ENCODE measurements at regions not wholly inside any gene's neighbourhood (a gene's known extent, or its start where the extent isn't known, plus 50 kb on each side); places are given as distances from the start of the nearest gene placed in this dataset.

DNA sequence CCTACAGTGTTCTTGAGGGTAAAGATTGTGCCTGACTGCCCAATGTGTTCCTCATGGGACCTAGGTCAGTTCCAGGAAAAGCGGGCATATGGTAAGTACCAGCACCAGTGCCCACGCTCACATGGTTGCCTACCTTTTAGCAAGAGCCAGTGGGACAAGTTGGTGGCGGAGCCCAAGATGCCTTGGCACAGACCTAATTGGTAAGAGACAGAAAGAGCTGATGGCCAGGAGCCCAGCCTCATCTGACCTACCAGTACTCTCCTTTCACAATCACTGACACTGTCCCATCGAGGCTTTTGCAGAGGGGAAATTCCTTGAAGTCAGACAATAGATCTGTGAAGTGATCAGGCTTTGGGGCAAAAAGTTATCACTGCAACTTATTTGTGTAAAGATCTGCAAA, 98.4 kb upstream of the BCL6 start:
- Histone ChIP-seq H3K4me3 (no peak overlapping the region), H3K4me1 (no peaks in the 10 kb centered on the region), H3K36me3 (no peaks in the 10 kb centered on the region), H3K27ac (no peak overlapping the region), H3K9me3 (no peaks in the 10 kb centered on the region), H3K27me3 (no peaks in the 10 kb centered on the region)
- 78 to 88% methylated on average over 4 of the region's 4 CpGs for WGBS, 2 donors
- DNase-seq (ENCODE audit: low spot score in 2 of 2): no peak
- TF ChIP-seq POLR2A (IDR thresholded peaks at IDR 0.05) (no peak), EP300 (IDR thresholded peaks at IDR 0.05) (no peak)
- TF ChIP-seq, protein P1, sequence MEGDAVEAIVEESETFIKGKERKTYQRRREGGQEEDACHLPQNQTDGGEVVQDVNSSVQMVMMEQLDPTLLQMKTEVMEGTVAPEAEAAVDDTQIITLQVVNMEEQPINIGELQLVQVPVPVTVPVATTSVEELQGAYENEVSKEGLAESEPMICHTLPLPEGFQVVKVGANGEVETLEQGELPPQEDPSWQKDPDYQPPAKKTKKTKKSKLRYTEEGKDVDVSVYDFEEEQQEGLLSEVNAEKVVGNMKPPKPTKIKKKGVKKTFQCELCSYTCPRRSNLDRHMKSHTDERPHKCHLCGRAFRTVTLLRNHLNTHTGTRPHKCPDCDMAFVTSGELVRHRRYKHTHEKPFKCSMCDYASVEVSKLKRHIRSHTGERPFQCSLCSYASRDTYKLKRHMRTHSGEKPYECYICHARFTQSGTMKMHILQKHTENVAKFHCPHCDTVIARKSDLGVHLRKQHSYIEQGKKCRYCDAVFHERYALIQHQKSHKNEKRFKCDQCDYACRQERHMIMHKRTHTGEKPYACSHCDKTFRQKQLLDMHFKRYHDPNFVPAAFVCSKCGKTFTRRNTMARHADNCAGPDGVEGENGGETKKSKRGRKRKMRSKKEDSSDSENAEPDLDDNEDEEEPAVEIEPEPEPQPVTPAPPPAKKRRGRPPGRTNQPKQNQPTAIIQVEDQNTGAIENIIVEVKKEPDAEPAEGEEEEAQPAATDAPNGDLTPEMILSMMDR (IDR thresholded peaks at IDR 0.05): no peak

DNA sequence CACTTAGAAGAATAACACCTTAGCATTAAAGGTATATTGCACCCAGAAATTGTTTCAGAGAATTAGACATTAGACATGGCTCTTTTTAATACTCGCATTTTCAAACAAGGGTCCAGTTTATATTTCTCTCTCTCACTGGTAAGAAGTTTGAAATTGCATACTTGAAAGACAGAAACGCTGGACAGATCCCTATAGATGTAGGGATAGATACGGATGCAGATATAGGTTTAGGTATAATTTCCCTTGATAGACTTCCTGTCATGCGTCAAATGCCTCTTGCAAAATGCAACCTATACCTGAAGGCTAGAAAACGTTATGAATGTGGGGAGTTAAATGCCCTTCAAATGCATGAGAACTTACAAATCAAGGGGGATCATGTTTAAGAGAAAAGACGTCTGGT, 99.4 kb upstream of the BCL6 start:
- Histone ChIP-seq H3K4me3 (no peak overlapping the region), H3K27me3 (no peaks in the 10 kb centered on the region), H3K9me3 (no peaks in the 10 kb centered on the region), H3K36me3 (no peaks in the 10 kb centered on the region), H3K27ac (no peak overlapping the region), H3K4me1 (peaks cover 0 to 2% (median 0%) of the 10 kb centered on the region in 4 donors)
- DNase-seq (ENCODE audit: low spot score in 2 of 2): no peak
- WGBS, 2 donors: 66 to 67% methylated on average over 6 of the region's 6 CpGs
- TF ChIP-seq EP300 (IDR thresholded peaks at IDR 0.05): no peak

DNA sequence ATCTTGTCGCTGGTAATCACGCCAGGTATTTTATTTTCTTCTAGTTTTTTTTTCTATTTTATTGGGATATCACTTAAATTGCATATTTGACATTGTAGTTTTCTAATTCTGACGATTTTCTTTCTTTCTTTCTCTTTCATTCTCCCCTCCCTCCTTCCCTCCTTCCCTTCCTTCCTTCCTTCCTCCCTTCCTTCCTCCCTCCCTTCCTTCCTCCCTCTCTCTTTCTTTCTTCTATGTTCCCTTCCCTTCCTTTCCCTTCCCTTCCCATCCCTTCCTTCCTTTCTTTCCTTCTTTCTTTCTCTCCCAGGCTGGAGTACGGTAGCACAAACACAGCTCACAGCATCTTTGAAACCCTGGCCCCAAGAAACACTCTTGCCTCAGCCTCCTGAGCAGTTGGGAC, 100.6 kb upstream of the BCL6 start:
- Histone ChIP-seq H3K9me3 (no peaks in the 10 kb centered on the region), H3K36me3 (no peaks in the 10 kb centered on the region), H3K4me1 (peaks cover 0 to 6% (median 0%) of the 10 kb centered on the region in 4 donors), H3K4me3 (no peak overlapping the region), H3K27me3 (no peaks in the 10 kb centered on the region), H3K27ac (no peak overlapping the region)
- WGBS, 2 donors: 79 to 86% methylated on average over 4 of the region's 4 CpGs
- DNase-seq (ENCODE audit: low spot score in 2 of 2): no peak
- TF ChIP-seq POLR2A (IDR thresholded peaks at IDR 0.05): no peak
- TF ChIP-seq, protein P1 (IDR thresholded peaks at IDR 0.05): no peak
- no peak for TF ChIP-seq EP300 (IDR thresholded peaks at IDR 0.05)

DNA sequence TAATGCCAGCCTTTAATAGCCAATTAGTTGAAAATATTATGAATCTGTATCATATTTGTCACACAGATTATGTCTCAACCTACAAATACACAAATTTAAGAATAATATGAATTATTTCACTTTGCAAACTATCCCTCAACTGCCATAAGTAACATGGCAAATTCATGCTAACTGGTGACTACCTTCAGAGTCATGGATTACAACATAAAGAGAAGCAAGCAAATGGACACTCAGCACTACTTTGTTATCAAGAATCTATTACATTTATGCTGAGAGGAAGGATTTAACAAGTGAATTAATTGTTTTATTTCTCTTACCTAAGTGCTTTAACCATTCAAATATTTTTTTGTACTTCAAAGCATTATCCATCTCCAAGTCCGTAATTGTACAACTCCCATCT, 103.1 kb upstream of the BCL6 start:
- DNase-seq (ENCODE audit: low spot score in 2 of 2): no peak
- Histone ChIP-seq H3K27ac (no peak overlapping the region), H3K4me1 (peaks cover 0 to 11% (median 0%) of the 10 kb centered on the region in 4 donors), H3K4me3 (no peak overlapping the region), H3K36me3 (no peaks in the 10 kb centered on the region), H3K27me3 (no peaks in the 10 kb centered on the region), H3K9me3 (peaks cover 0 to 4% (median 0%) of the 10 kb centered on the region in 4 donors)
- 95 to 100% methylated on average over 1 of the region's 1 CpG for WGBS, 2 donors
- TF ChIP-seq EP300 (IDR thresholded peaks at IDR 0.05) (no peak), POLR2A (IDR thresholded peaks at IDR 0.05) (no peak)
- TF ChIP-seq, protein P1 (IDR thresholded peaks at IDR 0.05): no peak

GRCh38 chr3:187849016-187849654, 103.9 kb upstream of the BCL6 start:
- no peak for DNase-seq (ENCODE audit: low spot score in 2 of 2)
- WGBS, 2 donors: 85 to 93% methylated on average over 6 of the region's 6 CpGs

More at GRCh38 chr3:187849016-187849654, 103.9 kb upstream of the BCL6 start:
- H3K4me1 ChIP-seq: peaks cover 0 to 11% (median 0%) of the 10 kb centered on the region in 4 donors
- H3K4me3 ChIP-seq: no peak overlapping the region
- H3K9me3 ChIP-seq: peaks cover 0 to 4% (median 0%) of the 10 kb centered on the region in 4 donors
- peak overlapping the region in 1 of 4 donors; percentile 45 for H3K27ac ChIP-seq
- H3K27me3 ChIP-seq: no peaks in the 10 kb centered on the region
- no peaks in the 10 kb centered on the region for H3K36me3 ChIP-seq
- TF ChIP-seq, protein P1 (IDR thresholded peaks at IDR 0.05): no peak
- TF ChIP-seq POLR2A (IDR thresholded peaks at IDR 0.05) (no peak), EP300 (IDR thresholded peaks at IDR 0.05) (no peak)
